ENCODE measurements at regions not wholly inside any gene's neighbourhood (a gene's known extent, or its start where the extent isn't known, plus 50 kb on each side); places are given as distances from the start of the nearest gene placed in this dataset.

- H4K5ac ChIP-seq (ENCODE audit: low read depth, low read length) = no peak overlapping the region
- no peak for DNase-seq
These were observed 181.2 kb upstream of the DIPK2B start for GRCh38 chrX:45381841-45382240.

More at GRCh38 chrX:45381841-45382240, 181.2 kb upstream of the DIPK2B start:
- Histone ChIP-seq H2AK9ac (replicated peaks; ENCODE audit: low read depth, low read length, poor library complexity) (peak overlapping the region; percentile 32), H3K18ac (ENCODE audit: low read depth, low read length) (no peak overlapping the region), H3K9ac (ENCODE audit: low read depth, low read length) (no peak overlapping the region), H3K27me3 (ENCODE audit: control insufficient read depth, insufficient read depth, low read length) (peaks cover 2% of the 10 kb centered on the region), H4K8ac (ENCODE audit: low read depth in 2 of 2, low read length in 2 of 2) (no peak overlapping the region), H2AK5ac (ENCODE audit: low read depth, low read length) (no peak overlapping the region), H2BK5ac (ENCODE audit: low read depth, low read length, poor library complexity, severe bottlenecking) (no peak overlapping the region), H3K9me1 (ENCODE audit: insufficient read depth, low read length) (no peaks in the 10 kb centered on the region), H2AFZ (replicated peaks; ENCODE audit: low read length, poor library complexity) (no peak overlapping the region), H3K4me2 (ENCODE audit: low read depth, low read length) (no peak overlapping the region), H3K4me3 (ENCODE audit: insufficient read depth, low read depth, low read length) (no peak overlapping the region), H3K56ac (ENCODE audit: extremely low read depth, insufficient read depth, low read length) (no peak overlapping the region), H3K14ac (replicated peaks; ENCODE audit: low read depth, low read length) (no peak overlapping the region), H3K36me3 (ENCODE audit: control insufficient read depth, insufficient read depth, low read length) (no peaks in the 10 kb centered on the region), H3K23ac (ENCODE audit: low read depth, low read length) (no peak overlapping the region), H3K27ac (ENCODE audit: insufficient read depth, low read length) (no peak overlapping the region), H2BK20ac (ENCODE audit: low read depth, low read length) (no peak overlapping the region), H3K4me1 (ENCODE audit: control insufficient read depth, insufficient read depth, low read length) (peaks cover 6% of the 10 kb centered on the region), H2BK120ac (ENCODE audit: low read depth, low read length) (no peak overlapping the region), H3K9me3 (ENCODE audit: control insufficient read depth, insufficient read depth, low read length) (peaks cover 4% of the 10 kb centered on the region; the same call in 1 of the 2 replicates), H2BK15ac (ENCODE audit: low read depth, low read length) (no peak overlapping the region), H3K79me1 (ENCODE audit: low read depth in 1 of 2, low read length in 2 of 2) (no peaks in the 10 kb centered on the region), H3K4ac (ENCODE audit: low read depth, low read length) (no peak overlapping the region), H4K91ac (ENCODE audit: insufficient read depth, low read depth, low read length) (no peak overlapping the region), H4K20me1 (ENCODE audit: insufficient read depth, low read length) (no peaks in the 10 kb centered on the region)
- dilution Hi-C loops (cut with HindIII; ENCODE audit: low sequenced_read_pairs, unreplicated experiment) = no loop called here
- no peak for ATAC-seq (ENCODE audit: low read depth)
- in situ Hi-C loops (cut with MboI; ENCODE audit: low sequenced_read_pairs) = no loop called here
- no peak for TF ChIP-seq SMC3 (IDR thresholded peaks at IDR 0.05; ENCODE audit: low read depth, low read length)
- TF ChIP-seq MXI1 (IDR thresholded peaks at IDR 0.05; ENCODE audit: borderline replicate concordance, low read depth, low read length) = no peak
- no peak for TF ChIP-seq CHD1 (IDR thresholded peaks at IDR 0.05; ENCODE audit: low read depth, low read length)
- no peak for TF ChIP-seq RCOR1 (IDR thresholded peaks at IDR 0.05; ENCODE audit: insufficient replicate concordance, low read length)
- no peak for TF ChIP-seq MAZ (IDR thresholded peaks at IDR 0.05; ENCODE audit: borderline replicate concordance, low read depth, low read length)
- no peak for TF ChIP-seq MAFK (IDR thresholded peaks at IDR 0.05; ENCODE audit: low read depth, low read length)
- TF ChIP-seq RFX5 (IDR thresholded peaks at IDR 0.05; ENCODE audit: low read depth, low read length) = no peak
- no peak for TF ChIP-seq NFE2L2 (IDR thresholded peaks at IDR 0.05; ENCODE audit: low read depth, low read length)
- TF ChIP-seq ELK1 (IDR thresholded peaks at IDR 0.05; ENCODE audit: borderline replicate concordance, low read depth, low read length) = no peak
- no peak for TF ChIP-seq FOS (IDR thresholded peaks at IDR 0.05; ENCODE audit: low read depth, low read length)
- TF ChIP-seq POLR2A (IDR thresholded peaks at IDR 0.05; ENCODE audit: low read depth, low read length) = no peak
- no peak for TF ChIP-seq BHLHE40 (IDR thresholded peaks at IDR 0.05; ENCODE audit: low read depth, low read length)
- no peak for TF ChIP-seq RAD21 (IDR thresholded peaks at IDR 0.05; ENCODE audit: low read length)
- TF ChIP-seq CTCF (conservative IDR thresholded peaks at IDR 0.05; ENCODE audit: low read depth, low read length) = no peak
- TF ChIP-seq USF2 (IDR thresholded peaks at IDR 0.05; ENCODE audit: low read depth, low read length) = no peak
- TF ChIP-seq CEBPB (IDR thresholded peaks at IDR 0.05; ENCODE audit: low read depth, low read length) = no peak
- ChIA-PET CTCF (no interaction called here), POLR2A (ENCODE audit: unreplicated experiment) (interaction anchor here (0.6 kb wide), 1 partner anchor 996 kb away, joined by 13 read pairs; no protein-coding TSS in a partner anchor)
- no TSS peak for BruUV-seq (replicated peaks)
- intact Hi-C loops (cut with micrococcal nuclease) = no loop called here
- 82% methylated on average over 26 of the region's 34 CpGs; no CpG with 5 or more reads in 1 of the 2 experiments for WGBS, 2 experiments (ENCODE audit: extremely low coverage in 2 of 2, insufficient read length in 1 of 2)

All from IMR-90 (cell line).